HG02938 (cell line): ENCODE measurements at regions not wholly inside any gene's neighbourhood (a gene's known extent, or its start where the extent isn't known, plus 50 kb on each side); places are given as distances from the start of the nearest gene placed in this dataset.
A peak's percentile ranks its signal among the peaks of the same experiment; 100 is the strongest.

Source experiments
- ATAC-seq: cut with Tn5 transposase; IDR thresholded peaks from one replicate; pipeline ENCODE4 v1.9.1; 2021; ENCODE audit warnings: mild to moderate bottlenecking, moderate library complexity; ENCODE audit not compliant: unreplicated experiment

DNA sequence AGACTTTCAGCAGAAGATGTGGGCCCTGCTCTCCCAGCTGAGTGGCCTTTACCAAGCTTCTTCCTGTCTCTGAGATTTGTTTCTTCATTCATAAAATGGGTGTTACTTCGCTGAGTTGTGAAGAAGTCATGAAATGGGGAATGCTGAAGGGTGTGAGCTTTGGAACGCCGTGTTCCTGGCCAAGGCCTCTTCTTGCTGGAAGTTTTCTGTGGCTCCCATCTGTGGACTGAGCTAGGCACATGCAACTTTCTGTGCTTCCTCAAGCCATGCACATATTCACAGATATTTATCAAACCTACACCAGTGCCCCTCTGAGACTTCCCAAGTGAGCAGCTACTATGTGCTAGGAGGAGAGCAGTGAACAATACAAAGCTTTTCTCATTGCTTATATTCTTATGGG is 106.3 kb upstream of the JUN start:
- ATAC-seq, result no peak

GRCh38 chr1:58890609-58891008 is 106.8 kb upstream of the JUN start:
- no peak for ATAC-seq

DNA sequence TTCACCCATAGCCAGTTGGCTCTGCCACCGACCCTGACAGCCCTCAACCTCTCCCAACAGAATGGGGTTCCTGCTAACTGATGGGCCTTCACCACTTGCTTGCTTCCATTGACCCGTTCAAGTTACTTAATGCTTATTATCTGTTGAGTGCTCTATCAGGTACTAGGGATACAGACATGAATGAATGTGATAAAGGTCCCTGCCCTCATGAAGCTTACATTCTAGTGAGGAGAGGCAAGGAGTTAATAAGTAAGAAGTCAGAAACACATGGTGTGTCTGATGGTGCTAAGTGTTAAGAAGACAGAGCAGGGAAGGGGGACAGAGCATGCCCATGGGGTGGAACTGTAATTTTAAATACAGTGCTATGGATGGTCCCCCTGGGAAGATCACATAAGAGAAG is 107.5 kb upstream of the JUN start:
- no peak for ATAC-seq

GRCh38 chr1:58893257-58893869 is 109.5 kb upstream of the JUN start:
- no peak for ATAC-seq

GRCh38 chr1:58895082-58895481 is 111.2 kb upstream of the JUN start:
- ATAC-seq, result no peak

DNA sequence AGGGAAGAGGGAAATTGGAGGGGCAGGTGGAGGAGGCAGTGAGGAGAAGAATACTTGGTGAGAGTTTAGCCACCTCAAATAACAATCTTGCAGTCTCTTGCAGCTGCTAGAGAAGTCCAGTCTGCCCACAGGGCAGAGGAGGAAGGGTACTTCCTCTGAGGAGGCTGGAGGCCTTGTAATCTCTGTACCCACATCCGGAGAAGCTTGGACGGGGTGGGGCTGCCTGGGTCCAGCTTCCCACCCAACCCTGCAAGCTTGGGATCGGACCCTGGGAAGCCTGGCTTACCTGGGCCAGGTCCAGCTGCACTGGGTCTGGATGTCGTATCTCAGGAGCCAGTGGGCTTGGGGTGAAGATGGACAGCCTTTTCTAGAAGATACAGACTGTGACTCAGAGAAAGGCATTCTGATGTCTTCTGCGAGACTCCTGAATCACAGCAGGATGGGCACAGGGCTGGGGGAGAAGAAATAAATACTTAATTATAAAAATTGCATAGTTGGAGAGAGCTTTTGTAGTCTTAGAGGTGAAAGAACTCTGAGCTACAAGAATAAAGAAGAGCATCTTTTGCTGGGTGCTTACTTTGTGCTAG is 111.8 kb upstream of the JUN start:
- no peak for ATAC-seq

- ATAC-seq, result no peak
Observed at GRCh38 chr1:58896246-58897183, 112.7 kb upstream of the JUN start.

GRCh38 chr1:58898739-58899586 is 115.1 kb upstream of the JUN start:
- no peak for ATAC-seq

- ATAC-seq, result no peak
Observed at GRCh38 chr1:58899587-58900271, 115.9 kb upstream of the JUN start.

DNA sequence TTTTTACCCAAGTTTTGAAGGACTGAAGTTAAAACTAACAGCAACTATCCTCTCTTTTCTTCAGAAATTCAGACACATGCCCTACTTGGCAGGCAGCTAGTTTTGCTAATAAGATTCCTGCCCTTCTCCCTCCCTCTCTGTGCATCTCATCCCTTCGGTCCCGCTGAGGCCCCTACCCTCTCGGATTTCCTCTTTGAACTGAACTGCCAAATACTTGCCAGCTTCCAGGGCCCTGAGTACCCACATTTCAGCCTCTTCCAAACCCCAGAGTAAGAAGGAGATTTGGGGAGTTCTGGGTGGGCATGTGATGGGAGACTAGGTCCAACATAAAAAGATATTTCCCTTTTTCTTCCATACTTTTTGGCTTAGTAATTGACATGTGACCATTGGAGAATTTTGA is 116.5 kb upstream of the JUN start:
- no peak for ATAC-seq

- no peak for ATAC-seq
Observed at GRCh38 chr1:58901008-58901407, 117.2 kb upstream of the JUN start.

DNA sequence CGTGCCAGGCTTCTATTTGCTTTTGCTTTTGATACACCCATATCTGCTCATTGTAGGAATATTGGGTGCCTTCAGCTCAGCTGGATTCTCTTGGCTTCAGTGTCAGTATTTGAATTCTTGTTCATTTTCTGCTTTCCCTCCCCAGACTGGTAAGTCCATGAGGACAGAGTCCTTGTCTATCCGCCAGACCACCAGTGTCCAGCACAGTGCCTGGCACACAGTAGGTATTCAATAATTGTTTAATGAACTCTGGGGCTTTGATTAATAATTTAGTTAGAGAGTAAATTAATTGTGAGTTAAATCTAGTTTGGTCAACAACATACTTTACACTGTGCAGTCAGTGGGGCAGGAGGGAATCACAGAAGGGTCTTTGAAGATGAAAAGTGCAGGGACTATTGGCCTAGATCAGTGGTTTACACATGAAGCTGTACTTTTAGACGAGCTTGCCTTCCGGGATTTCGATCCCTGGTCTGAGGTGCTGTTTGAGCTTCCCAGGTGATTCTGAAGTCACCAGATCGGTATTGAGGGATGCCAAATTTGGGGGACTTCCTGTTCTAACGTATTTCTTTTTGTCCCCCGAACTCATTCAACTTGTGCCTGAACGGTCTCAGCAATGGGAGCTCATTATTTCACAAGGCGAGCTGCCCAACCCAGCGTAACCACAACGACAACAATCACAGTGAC is 119.1 kb upstream of the JUN start:
- no peak for ATAC-seq

- ATAC-seq, result peak; percentile 81
Observed at GRCh38 chr1:58903514-58904298, 119.9 kb upstream of the JUN start.

DNA sequence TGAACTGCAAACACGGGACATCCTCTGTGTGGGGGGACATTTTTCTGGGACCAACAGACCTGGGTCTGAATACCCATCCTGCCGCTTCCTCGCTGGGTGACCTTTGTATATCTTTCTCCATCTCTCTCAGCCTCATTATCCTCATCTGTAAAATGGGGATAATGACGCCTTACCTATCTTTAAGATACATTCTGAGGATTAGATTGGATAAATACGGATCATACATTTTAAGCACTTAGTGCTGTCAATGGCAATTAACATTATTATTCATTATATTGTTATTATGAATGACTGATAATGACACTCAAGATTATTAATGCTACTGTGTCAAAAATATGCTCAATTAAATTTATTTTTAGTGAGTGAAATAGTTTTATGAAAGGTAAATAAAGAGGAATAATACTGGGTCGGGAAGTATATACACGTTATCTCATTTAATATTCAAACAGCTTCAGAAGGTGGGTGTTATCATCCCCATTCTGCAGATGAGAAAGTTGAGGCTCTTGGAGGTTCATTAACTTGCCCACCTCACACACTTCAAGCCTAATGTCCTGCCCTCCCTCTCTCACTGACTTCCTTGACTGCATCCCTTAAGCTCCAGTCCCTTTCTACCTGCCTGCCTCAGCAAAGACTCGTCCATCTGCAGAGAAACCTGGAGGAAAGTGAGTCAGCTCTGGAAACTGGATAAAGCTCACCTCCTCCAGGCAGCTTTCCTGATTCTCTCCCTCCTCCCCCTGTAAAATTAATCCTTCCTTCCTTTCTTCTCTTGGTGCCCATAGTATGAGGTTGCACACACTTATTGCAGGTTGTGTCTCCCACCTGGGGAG is 120.7 kb upstream of the JUN start:
- ATAC-seq, result no peak

DNA sequence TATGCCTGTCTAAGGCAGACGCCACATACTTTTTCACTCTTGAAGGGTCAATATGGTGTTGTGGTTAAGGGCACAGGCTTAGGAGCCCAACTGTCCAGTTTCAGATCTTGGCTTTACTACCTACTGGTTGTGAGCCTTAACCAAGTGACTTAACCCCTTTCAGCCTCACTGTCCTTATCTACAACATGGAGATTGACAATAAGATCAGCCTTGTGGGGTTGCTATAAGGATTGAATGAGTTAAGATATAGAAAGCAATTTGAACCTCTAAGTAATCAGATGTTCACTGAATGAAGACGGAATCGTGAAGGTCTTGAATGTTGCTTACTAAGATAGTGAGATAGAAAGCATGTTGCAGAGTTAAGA is 121.3 kb upstream of the JUN start:
- no peak for ATAC-seq

DNA sequence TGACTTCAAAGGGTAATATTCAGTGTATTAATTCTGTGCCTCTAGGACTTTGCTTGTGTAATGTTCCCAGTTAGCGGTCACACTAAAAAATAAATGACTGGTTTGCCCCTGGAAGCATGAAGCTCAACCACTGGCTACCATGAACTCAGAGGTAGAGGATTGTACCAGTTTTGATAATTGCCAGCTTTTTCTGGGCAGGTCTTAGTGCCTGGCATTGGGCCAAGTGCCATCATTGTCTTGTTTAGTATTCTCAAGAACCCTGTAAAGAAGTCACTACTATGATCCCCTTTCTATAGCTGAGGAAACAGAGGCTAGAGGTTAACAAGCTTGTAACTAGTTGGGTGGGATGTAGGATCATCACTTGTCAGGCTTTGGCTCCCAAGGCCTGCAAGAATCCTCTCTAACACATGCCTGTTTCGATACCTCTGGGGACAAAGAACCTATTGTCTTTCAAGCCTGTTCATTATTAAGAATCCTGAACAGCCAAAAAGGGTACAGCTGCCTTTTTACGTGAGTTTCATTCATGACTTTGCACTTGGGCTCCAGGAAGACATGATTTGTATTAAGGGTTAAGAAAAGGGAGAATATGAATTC is 121.9 kb upstream of the JUN start:
- no peak for ATAC-seq

GRCh38 chr1:58907398-58907797 is 123.6 kb upstream of the JUN start:
- ATAC-seq, result no peak
